Right ventricle myocardium inferior (tissue), 1 donor: ENCODE measurements at regions not wholly inside any gene's neighbourhood (a gene's known extent, or its start where the extent isn't known, plus 50 kb on each side); places are given as distances from the start of the nearest gene placed in this dataset.
"Not testable (repeated sequence)": the region's sequence is repeated elsewhere in the genome, so short reads cannot be mapped to it uniquely, and the experiment has no call there.

Experiments
- ATAC-seq: fragments of 200-7000 bp; cut with Tn5 transposase; one replicate; pipeline ENCODE4 v1.9.1; 2020; ENCODE audit warnings: mild to moderate bottlenecking, moderate library complexity
- DNase-seq: peaks from one replicate; pipeline ENCODE4 v3.0.0; 2021; ENCODE audit errors: missing footprints
- intact Hi-C: fragments of 100-400 bp; cut with DNase I; formaldehyde crosslinking; loops from one replicate; pipeline ENCODE4 v1.11.0; 2022
- donor health status: DM: no; HTN: yes; CAD: no; lungs with severe emphysema.

DNA sequence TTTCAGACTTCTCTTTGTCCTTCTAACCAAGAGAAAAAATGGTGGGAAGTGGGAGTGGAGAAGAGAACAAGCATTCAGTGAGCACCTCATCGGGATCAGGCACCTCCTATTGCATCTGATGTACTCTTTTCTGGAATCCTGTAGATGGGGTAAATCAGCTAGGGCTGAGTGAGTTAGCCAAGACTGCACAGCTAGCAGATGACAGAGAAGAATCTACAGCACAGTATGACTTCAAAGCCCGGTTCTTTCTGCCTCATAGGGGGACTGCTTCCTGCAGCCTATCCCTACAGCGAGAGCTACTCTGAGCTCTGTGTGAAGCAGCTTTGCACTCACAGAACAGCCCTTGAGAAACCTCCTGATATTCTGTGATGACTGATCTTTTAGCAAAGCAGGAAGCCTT, 275.2 kb upstream of the MEIS2 start:
- intact Hi-C loops = no loop called here
- ATAC-seq (no peak), DNase-seq (no peak)

DNA sequence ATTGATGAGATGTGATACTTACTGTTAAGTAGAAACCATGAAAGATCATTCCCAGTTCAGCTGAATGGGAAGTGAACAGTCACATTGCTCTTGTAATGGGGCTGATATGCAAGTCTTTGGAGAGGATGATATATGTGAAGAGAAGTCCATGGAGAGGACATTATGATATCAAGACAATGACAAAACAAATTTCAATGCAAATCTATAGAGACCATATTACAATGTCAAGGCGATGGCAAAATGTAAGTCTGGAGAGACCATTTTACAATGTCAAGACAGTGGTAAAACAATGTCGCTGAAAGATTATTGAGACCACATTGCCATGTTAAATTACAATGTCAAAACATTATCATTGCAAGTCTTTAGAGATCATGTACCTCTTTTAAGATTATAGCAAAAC, 277.1 kb upstream of the MEIS2 start:
- intact Hi-C loops = no loop called here
- no peak for DNase-seq
- no peak for ATAC-seq

DNA sequence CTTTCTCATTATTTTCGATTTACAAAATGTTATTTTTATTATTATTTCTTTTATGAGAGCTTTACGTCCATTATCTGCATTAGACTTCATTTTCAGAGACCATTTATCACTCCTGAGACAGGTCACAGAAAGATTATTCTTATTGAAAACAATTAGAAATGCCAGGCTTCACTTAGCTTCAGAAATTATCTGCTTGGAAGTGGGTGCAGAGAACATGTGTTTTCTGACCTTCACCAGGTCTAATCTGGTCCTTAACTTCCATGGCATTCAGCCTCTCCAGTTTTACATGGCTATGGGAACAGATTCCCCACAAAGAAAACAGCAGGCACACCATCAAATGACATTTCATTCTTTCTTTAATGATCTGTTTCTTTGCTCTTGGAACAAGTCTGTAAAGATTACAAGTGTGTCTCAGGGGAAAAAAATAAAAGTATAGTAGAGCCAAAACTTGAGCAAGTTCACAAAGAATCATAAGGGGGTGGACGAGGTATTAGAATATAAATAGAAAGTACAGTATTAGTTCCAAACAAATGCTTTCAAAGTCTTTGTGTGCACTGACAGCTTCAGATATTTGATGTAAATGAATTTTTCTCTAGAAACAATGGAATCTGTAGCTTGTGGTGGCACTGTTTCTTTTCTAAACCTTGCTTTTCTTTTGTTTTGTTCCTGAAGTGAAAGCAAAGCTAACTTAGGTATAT, 294.2 kb upstream of the MEIS2 start:
- intact Hi-C loops = no loop called here
- DNase-seq (no peak), ATAC-seq (peak; percentile 56)

GRCh38 chr15:37395100-37395468, 294.7 kb upstream of the MEIS2 start:
- ATAC-seq = no peak
- intact Hi-C loops = no loop called here
- DNase-seq = no peak

GRCh38 chr15:37397266-37398022, 297.1 kb upstream of the MEIS2 start:
- intact Hi-C loops = no loop called here
- ATAC-seq (no peak), DNase-seq (no peak)

DNA sequence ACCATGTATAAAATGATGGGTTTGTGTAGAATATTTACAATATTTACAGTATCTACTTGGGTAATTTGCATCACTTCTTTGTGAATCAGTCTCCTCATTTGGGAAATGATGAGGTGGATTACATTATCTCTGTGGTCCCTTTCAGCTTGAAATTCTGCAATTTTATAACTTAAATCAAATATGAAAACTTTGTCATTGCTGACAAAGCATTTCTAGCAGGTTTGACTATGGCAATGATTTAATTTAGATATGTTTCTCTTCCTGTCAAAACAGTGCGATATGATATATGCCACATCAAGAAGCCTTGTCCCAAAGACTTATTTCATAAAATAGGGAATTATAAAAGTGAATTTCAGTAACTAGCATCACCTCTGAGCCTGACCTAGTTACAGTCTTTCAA, 315.8 kb upstream of the MEIS2 start:
- ATAC-seq (no peak), DNase-seq (no peak)
- intact Hi-C loops = no loop called here

DNA sequence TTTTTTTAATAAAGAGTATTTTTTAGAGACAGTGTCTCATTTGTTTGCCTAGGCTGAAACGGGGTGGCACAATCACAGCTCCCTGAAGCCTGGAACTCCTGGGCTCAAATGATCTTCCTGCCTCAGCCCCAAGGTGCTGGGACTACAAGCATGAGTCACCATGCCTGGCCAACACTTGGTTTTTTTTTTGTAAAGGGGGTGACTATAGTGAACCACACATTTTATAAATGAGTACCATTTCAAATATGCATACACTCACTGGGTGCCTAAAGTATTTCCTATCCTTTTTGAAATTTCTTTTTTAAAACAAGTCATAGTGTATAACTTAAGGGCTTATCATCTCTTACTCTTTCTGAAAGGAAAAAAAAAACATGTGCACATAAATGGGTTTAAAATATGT, 325.2 kb upstream of the MEIS2 start:
- DNase-seq (no peak), ATAC-seq (no peak)
- intact Hi-C loops = no loop called here

DNA sequence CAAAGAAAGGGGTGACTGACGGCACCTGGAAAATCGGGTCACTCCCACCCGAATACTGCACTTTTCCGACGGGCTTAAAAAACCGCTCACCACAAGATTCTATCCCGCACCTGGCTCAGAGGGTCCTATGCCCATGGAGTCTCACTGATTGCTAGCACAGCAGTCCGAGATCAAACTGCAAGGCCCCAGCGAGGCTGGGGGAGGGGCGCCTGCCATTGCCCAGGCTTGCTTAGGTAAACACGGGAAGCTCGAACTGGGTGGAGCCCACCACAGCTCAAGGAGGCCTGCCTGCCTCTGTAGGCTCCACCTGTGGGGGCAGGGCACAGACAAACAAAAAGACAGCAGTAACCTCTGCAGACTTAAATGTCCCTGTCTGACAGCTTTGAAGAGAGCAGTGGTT, 327.0 kb upstream of the MEIS2 start:
- ATAC-seq, DNase-seq, intact Hi-C loops: not testable (repeated sequence)

DNA sequence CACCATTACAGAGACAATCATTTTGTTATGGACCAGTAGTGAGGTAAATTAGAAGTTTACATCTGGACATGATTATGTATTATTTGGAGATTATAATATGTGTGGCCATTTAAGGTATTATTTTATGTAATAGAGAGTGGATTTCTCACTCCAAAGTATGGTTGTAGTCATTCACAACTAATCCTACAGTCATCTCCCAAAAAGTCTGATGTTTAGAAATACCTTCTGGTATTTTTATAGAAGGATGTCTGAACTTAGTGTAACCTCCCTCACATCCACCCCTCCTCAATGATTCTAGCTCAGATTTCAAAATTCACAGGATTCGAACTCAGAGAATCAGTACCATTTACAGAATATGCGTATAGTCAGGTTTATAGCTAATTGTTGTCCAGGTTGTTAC, 346.6 kb upstream of the MEIS2 start:
- intact Hi-C loops = no loop called here
- DNase-seq (no peak), ATAC-seq (no peak)

- intact Hi-C loops = no loop called here
- no peak for ATAC-seq
- no peak for DNase-seq
Observed at GRCh38 chr15:37452498-37452897, 352.1 kb upstream of the MEIS2 start.

DNA sequence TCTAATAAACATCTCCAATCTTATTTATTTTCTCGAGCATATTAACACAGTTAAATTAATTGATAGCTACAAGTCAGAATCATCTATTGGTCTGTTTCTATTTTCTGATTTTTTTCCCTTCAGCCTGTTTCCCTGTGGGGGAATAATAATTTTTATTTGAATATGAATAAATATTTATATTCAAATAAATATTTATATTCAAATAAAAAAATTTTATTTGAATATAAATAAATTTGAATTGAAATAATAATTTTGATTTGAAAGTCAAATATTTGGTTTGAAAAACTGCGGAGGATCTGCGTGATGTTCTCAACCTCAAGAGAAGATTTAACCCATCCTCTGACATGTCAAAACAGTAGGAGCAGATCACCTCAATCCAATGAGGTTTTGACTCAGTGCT, 380.1 kb upstream of the MEIS2 start:
- no peak for ATAC-seq
- intact Hi-C loops = no loop called here
- no peak for DNase-seq

- ATAC-seq (no peak), DNase-seq (no peak)
Observed at GRCh38 chr15:37481126-37481525, 380.8 kb upstream of the MEIS2 start.

GRCh38 chr15:37483779-37484178, 383.4 kb upstream of the MEIS2 start:
- no peak for DNase-seq
- ATAC-seq = no peak
- intact Hi-C loops = no loop called here

More at GRCh38 chr15:37481126-37481525, 380.8 kb upstream of the MEIS2 start:
- intact Hi-C loops = no loop called here

- intact Hi-C loops = no loop called here
- DNase-seq (no peak), ATAC-seq (no peak)
Observed at GRCh38 chr15:37485056-37485455, 384.7 kb upstream of the MEIS2 start.

DNA sequence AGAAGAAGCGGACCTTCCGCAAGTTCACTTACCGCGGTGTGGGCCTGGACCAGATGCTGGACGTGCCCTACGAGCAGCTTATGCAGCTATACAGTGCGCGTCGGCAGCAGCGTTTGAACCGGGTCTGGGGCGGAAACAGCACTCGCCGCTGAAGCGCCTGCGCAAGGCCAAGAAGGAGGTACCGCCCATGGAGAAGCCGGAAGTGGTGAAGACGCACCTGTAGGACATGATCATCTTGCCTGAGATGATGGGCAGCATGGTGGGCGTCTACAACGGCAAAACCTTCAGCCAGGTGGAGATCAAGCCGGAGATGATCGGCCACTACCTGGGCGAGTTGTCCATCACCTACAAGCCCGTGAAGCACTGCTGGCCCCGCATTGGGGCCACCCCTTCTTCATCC, 390.4 kb upstream of the MEIS2 start:
- no peak for DNase-seq
- ATAC-seq = no peak

DNA sequence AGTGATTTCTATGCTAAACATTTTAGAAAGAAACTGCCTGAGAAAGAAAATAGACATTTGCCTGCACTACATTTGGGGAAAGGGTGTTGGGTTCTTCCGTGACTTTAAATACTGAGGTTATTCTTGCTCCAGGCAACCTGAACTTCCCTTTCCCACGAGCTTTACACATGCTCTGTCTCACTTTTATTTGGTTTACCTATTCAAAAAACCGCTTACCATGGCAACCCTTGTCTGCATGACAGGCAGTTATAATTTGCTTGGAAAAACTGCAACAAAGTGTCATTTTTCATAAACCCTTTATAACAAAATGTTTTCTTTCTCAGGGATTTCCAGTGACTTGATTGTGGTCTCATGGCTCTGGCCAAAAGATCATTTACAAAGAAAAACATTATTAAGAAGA, 416.3 kb upstream of the MEIS2 start:
- ATAC-seq (no peak), DNase-seq (no peak)
- intact Hi-C loops = no loop called here

More for the DNA sequence above, 390.4 kb upstream of the MEIS2 start:
- intact Hi-C loops = no loop called here

DNA sequence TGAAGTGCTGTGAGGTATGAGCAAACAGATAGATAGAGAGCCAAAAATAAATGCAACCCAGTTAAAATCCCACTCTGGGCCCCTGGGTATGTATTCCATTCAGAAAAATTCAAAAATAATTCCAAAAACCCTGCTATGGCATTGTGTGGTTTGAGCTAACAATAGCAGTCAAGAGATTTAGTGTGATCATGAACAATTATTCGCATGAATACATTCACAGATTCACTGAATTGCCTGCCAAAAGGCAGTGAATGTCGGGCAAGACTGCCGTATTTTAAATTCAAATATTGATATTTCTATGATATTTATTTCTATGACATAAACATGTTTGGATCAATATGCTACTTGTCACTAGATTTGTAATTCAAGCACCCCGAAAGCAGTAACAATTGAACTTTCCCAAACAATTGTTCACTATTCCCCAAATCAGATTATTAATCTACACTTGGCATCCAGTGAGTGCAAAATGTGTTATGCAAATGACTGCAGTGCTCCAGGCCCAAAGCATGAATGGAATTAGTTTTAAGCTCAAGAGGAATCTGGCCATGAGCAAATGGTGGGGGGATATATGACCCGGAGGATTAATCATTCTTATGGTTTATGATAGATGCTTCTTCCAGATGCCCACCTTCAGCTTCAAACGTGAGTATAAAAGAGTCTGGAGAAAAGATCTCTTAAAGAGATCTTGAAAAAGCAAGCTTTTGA, 417.0 kb upstream of the MEIS2 start:
- intact Hi-C loops = no loop called here
- DNase-seq = no peak
- no peak for ATAC-seq

DNA sequence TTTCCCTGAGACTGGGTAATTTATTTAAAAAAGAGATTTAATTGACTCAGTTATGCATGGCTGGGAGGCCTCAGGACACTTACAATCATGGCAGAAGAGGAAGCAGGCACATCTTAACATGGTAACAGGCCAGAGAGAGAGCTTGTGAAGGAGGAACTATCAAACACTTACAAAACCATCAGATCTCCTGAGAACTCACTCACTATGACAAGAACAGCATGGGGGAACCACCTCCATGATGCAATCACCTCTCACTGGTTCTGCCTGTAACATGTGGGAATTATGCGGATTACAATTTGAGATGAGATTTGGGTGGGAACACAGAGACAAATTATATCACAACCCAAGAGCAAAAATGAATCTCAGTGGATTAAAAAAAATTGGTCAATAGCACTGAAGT, 416.0 kb upstream of the TMCO5A start:
- intact Hi-C loops = no loop called here
- no peak for DNase-seq
- no peak for ATAC-seq

GRCh38 chr15:37520026-37520425, 414.4 kb upstream of the TMCO5A start:
- ATAC-seq = no peak
- DNase-seq = no peak
- intact Hi-C loops = no loop called here

- no peak for ATAC-seq
- intact Hi-C loops = no loop called here
Observed at GRCh38 chr15:37520882-37521281, 413.6 kb upstream of the TMCO5A start.

More at GRCh38 chr15:37520882-37521281, 413.6 kb upstream of the TMCO5A start:
- no peak for DNase-seq
